ENCODE measurements at regions not wholly inside any gene's neighbourhood (a gene's known extent, or its start where the extent isn't known, plus 50 kb on each side); places are given as distances from the start of the nearest gene placed in this dataset.

DNA sequence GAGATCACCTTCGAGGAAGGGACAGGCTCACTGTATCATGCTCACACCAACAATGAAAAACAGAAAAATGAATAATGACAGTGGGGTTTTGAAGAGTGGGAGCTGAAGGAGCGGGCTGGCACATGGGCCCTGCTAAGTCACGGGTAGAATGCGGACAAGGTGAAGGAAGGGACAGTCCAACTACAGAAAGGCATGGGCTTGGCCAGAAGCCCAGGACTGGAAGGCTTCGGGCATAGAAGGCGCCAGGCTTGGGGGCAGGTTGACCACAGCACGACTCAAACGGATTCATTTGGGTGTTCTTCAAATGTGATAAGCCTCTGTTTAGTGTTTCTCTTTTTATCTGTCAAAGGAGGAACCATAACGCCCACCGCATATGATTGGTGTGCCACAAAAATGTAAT, 509.5 kb downstream of the CCSER2 start:
- Histone ChIP-seq H2BK5ac (ENCODE audit: low read depth, low read length, poor library complexity, severe bottlenecking) (no peak overlapping the region), H3K4ac (ENCODE audit: low read depth, low read length) (no peak overlapping the region), H4K8ac (ENCODE audit: low read depth in 2 of 2, low read length in 2 of 2) (no peak overlapping the region), H3K4me1 (ENCODE audit: control insufficient read depth, insufficient read depth, low read length) (no peaks in the 10 kb centered on the region), H4K91ac (ENCODE audit: insufficient read depth, low read depth, low read length) (no peak overlapping the region), H3K14ac (replicated peaks; ENCODE audit: low read depth, low read length) (no peak overlapping the region), H3K18ac (ENCODE audit: low read depth, low read length) (no peak overlapping the region), H3K4me3 (ENCODE audit: insufficient read depth, low read depth, low read length) (no peak overlapping the region), H2AK9ac (replicated peaks; ENCODE audit: low read depth, low read length, poor library complexity) (no peak overlapping the region), H3K79me1 (ENCODE audit: low read depth in 1 of 2, low read length in 2 of 2) (no peaks in the 10 kb centered on the region), H2BK20ac (ENCODE audit: low read depth, low read length) (no peak overlapping the region), H3K9me1 (ENCODE audit: insufficient read depth, low read length) (no peaks in the 10 kb centered on the region), H2BK15ac (ENCODE audit: low read depth, low read length) (no peak overlapping the region), H3K23ac (ENCODE audit: low read depth, low read length) (no peak overlapping the region), H3K36me3 (ENCODE audit: control insufficient read depth, insufficient read depth, low read length) (no peaks in the 10 kb centered on the region), H3K9me3 (ENCODE audit: control insufficient read depth, insufficient read depth, low read length) (peaks cover 9% of the 10 kb centered on the region; the same call in 1 of the 2 replicates), H3K27ac (ENCODE audit: insufficient read depth, low read length) (no peak overlapping the region), H4K5ac (ENCODE audit: low read depth, low read length) (no peak overlapping the region), H3K56ac (ENCODE audit: extremely low read depth, insufficient read depth, low read length) (no peak overlapping the region), H3K9ac (ENCODE audit: low read depth, low read length) (no peak overlapping the region), H3K27me3 (ENCODE audit: control insufficient read depth, insufficient read depth, low read length) (no peaks in the 10 kb centered on the region), H2AFZ (replicated peaks; ENCODE audit: low read length, poor library complexity) (no peak overlapping the region), H2AK5ac (ENCODE audit: low read depth, low read length) (no peak overlapping the region), H4K20me1 (ENCODE audit: insufficient read depth, low read length) (no peaks in the 10 kb centered on the region), H2BK120ac (ENCODE audit: low read depth, low read length) (no peak overlapping the region), H3K4me2 (ENCODE audit: low read depth, low read length) (no peak overlapping the region)
- BruUV-seq (replicated peaks) = no TSS peak
- ATAC-seq (ENCODE audit: low read depth) (no peak), DNase-seq (no peak)
- POLR2A ChIA-PET (ENCODE audit: unreplicated experiment) = no interaction called here
- in situ Hi-C loops (cut with MboI; ENCODE audit: low sequenced_read_pairs) (no loop called here), intact Hi-C loops (cut with micrococcal nuclease) (no loop called here), dilution Hi-C loops (cut with HindIII; ENCODE audit: low sequenced_read_pairs, unreplicated experiment) (no loop called here)
- no peak for TF ChIP-seq POLR2A (IDR thresholded peaks at IDR 0.05; ENCODE audit: low read depth, low read length)
- no peak for TF ChIP-seq FOS (IDR thresholded peaks at IDR 0.05; ENCODE audit: low read depth, low read length)
- TF ChIP-seq, protein P1, sequence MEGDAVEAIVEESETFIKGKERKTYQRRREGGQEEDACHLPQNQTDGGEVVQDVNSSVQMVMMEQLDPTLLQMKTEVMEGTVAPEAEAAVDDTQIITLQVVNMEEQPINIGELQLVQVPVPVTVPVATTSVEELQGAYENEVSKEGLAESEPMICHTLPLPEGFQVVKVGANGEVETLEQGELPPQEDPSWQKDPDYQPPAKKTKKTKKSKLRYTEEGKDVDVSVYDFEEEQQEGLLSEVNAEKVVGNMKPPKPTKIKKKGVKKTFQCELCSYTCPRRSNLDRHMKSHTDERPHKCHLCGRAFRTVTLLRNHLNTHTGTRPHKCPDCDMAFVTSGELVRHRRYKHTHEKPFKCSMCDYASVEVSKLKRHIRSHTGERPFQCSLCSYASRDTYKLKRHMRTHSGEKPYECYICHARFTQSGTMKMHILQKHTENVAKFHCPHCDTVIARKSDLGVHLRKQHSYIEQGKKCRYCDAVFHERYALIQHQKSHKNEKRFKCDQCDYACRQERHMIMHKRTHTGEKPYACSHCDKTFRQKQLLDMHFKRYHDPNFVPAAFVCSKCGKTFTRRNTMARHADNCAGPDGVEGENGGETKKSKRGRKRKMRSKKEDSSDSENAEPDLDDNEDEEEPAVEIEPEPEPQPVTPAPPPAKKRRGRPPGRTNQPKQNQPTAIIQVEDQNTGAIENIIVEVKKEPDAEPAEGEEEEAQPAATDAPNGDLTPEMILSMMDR (conservative IDR thresholded peaks at IDR 0.05; ENCODE audit: low read depth, low read length) = no peak
- no peak for TF ChIP-seq CEBPB (IDR thresholded peaks at IDR 0.05; ENCODE audit: low read depth, low read length)
- 47% methylated on average over 6 of the region's 10 CpGs; no CpG with 5 or more reads in 1 of the 2 experiments for WGBS, 2 experiments (ENCODE audit: extremely low coverage in 2 of 2, insufficient read length in 1 of 2)
- CTCF ChIA-PET = no interaction called here
